Mesenteric fat pad (tissue), 1 donor: ENCODE measurements at regions not wholly inside any gene's neighbourhood (a gene's known extent, or its start where the extent isn't known, plus 50 kb on each side); places are given as distances from the start of the nearest gene placed in this dataset.

Experiments
- DNase-seq: peaks from one replicate; pipeline ENCODE4 v3.0.0-alpha.2; 2020; ENCODE audit warnings: low spot score
- donor health status: DM: yes; HTN: yes; CAD: no.

DNA sequence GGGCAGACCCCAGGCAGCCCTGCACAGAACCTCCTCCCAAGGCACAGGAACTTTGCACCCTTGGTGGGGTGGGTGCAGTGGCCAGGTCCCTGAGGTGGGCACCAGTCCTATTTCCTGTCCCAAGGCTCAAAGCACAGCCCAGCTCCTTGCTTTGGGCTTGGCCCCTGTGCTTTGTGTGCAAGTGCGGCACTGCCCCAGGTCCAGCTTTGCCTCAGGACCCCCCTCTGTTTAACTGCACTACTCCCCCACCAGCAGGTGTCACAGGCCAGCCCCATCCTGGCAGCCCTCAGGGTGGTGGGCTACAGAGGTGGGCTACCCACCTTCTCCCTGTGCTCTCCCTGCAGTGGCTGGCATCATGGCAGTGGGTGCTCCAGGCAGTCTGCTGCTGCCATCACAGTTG, 2469.0 kb downstream of the PCDH7 start:
- no peak for DNase-seq

DNA sequence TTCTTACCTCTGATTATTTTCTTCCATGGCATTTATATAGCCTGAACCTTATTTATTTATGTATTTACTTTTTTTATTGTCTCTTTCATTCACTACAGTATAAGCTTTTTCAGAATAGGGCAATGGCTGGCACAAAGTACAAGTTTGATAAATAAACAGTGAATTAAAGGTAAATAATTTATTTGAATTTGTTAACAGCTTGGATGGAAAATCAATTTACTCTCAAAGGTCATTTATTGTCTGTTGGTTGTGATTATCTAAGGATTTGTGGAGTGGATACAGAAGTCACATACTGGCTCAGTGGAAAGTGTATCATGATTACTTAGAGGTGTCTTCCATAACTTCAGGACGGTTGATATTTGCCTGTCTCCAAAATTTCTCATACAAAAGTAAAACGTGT, 2472.9 kb downstream of the PCDH7 start:
- no peak for DNase-seq

DNA sequence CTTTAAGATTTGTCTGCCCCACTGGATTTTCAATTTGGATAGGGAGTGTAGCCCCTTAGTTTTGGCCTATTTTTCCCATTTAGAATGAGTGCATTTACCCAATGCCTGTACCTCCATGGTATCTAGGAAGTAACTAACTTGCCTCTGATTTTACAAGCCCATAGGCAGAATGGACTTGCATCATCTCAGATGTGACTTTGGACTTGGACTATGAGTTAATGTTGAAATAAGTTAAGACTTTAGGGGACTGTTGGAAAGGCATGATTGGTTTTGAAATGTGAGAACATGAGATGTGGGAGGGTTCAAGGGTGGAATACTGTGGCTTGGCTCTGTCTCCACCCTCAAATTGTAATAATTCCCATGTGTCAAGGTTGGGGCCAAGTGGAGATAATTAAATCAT, 2480.2 kb downstream of the PCDH7 start:
- DNase-seq, result no peak

DNA sequence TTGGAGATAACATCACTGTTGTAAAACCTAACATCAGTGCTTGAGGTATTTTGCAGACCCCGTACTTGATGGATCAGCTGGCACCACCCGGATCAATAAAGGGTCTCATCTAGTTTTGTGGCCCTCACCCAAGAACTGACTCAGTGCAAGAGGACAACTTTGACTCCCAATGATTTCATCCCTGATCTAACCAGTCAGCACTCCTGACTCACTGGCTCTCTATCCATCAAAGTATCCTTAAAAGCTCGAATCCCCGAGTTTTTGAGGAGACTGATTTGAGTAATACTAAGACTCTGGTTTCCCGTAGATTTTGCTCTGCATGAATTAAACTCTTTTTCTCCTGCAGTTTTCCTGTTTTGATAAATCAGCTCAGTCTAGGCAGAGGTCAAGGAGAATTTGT, 2498.1 kb downstream of the PCDH7 start:
- DNase-seq, result no peak

DNA sequence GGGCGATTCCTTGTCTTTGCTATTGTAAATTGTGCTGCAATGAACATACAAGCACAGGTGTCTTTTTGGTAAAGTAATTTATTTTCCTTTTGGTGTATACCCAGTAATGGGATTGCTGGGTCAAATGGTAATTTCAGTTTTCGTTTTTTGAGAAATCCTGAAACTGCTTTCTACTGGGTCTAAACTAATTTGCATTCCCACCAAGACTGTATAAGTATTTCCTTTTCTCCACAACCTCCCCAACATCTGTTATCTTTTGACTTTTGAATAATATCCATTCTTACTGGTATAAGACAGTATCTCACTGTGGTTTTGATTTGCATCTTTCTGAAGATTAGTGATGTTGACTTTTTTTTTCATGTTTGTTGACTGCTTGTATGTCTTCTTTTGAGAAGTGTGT, 2506.0 kb downstream of the PCDH7 start:
- no peak for DNase-seq

DNA sequence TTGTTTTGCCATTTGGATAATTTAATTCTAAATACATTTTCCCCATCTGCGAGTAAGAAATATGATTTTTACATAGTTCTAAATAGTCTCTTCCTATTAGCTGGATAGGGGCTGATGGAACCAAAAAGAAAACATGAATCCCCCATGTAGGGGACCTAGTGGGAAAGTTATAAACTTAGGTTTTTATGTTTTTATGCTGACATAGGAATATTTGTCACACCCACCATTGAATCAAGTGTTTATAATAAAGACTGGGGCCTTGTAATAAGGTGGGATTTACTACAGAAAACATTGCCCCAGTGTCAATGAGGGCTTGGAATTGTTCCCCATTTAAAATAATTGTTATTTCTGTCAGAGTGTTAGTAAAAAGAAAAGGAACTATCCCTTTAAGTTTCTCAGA, 2506.6 kb downstream of the PCDH7 start:
- DNase-seq, result no peak

DNA sequence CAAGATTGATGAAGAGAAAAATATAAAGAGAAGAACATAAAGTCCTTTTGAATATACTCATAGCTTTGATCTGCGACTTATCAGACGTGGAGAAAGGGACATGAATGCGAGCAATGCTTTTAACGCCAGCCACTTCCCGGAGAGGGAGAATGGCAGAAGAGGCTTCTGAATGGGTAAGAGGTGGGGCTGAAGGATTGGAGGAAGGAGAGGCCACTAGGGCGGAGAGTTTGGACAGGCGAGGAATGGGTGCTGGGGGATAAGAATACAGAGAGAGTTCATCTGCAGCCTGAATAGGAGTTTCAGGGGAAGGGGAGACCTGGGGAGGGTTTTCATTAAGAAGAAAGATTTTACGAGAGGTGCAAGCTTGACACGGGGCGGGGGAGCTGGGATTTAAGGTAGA, 2534.9 kb downstream of the PCDH7 start:
- DNase-seq, result no peak

DNA sequence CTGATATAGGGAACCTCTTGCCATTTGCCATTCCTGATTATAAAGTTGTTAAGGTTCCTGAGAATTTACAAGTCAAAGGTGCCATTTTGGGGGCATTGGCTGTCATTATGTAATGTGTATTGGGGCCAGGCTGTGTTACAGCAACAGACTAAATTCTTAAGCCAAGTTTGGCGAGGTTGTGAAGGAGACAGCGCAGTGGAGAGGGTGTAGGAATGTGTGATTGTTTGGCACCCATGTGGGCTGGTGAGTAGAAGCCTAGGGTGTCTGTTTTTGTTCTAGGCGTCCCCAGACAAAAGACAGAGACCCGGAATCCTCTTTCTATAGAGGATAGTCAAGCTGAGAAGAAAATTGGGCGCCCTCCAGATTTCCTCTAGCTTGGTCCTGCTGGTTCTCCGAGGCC, 2535.3 kb downstream of the PCDH7 start:
- DNase-seq, result no peak

DNA sequence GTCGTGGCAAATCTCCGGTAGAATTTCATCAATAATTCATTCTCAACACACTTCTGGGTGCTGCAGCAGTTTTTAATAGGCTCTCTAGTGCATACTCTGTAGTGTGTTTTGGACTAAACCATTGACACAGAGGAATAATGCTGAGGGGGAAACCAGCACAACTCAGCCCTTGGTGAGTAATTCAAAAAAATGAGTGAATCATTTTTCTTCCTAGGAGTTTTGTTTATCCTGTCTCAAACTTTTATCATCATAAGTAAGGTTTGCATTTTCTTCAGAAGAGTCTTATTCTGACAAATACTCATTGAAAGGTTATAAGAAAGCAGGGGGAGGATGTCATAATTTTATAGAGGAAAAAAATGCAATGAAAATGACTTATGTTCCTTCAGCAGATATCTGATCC, 2542.7 kb downstream of the PCDH7 start:
- DNase-seq, result no peak

DNA sequence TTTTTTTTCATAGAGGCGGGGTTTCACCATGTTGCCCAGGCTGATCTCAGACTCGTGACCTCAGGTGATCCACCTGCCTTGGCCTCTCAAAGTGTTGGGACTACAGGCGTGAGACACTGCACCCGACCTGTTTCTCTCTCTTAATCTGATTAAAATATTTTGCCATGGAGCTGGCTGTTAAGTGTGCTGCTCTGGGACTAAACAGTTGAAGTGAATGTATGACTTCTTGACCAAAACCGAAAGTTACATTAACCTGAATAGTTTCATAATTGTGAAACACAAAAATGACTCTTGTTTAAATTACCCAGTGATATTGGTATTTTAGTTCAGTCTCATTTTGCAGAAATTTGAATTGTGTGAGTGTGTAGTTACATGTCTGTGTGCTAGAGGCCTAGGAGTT, 2548.6 kb downstream of the PCDH7 start:
- no peak for DNase-seq

DNA sequence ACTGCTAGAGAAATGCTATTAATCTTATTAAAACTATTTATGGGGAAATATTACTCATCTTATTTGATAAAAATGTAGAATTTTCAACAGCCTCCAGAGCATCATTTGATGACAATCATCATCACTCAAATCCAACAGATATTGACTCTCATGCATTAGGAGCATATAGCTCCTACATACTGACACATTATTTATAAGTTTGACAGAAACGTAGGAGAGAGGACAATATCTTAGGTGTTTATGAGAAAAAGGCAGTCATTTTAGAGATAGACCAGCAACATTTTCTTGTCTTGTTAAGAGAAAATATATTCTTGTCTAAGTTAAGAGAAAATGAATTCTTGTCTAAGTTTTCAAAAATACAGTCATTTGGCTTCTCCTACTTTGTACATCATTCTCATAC, 2550.2 kb downstream of the PCDH7 start:
- no peak for DNase-seq

DNA sequence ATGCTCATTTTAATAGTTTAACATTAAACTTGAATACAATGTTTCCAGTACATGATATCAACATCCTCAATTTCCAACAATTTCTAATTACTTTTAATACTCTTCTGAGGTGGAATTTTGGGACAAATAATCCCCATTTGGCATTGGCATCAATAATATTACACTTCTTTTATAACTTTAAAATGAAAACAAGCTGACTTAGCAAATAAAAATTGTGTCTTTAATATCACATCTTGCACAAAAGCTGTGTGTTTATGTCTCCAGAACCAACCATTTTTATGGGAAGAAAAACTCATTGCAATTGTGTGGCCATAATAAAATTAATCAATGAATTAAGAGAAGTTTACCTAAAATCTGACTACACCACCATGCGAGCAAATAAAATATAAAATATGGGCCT, 2552.6 kb downstream of the PCDH7 start:
- DNase-seq, result no peak

DNA sequence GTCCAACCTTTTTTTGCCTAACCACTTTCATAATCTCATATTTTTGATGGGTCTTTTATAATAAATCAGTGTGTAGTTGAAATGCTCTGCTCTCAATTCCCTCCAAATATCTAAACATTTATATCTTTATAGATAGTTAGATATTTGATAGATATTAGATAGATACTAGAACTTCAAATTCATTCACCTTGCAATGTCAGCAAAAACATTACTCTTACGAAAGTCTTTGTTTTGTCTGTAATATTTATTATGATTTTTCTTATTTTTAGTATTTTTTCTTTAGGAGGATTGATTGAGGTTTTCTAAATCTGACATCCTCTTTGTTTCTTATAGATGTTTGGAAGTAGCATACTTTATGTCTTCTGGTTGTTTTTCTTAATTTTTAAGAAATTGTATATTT, 2563.6 kb downstream of the PCDH7 start:
- DNase-seq, result no peak

DNA sequence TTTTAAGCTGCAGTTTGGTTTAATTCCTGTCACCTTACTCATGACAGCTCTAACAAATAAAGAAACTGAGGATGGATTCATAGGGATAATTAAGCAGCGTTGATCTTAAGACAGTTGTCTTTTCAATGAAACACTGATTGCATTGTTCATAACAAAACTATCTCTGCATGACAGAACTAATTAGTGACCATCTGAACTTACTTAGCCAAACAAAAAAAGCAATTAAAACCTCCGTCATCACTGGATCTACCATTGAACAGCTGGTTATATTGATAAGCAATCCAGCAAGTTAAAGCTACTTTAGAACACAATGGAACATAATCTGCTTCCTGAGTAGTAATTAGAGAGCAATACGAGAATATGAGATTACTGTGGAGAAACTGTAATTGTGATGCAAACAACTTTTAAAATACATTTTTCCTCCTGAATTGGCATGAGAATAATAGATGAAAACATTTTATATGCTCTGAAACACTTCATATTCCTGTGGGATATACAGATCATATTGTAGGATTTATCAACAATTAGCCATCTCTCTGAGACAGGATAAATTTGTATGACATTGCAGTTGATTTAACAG, 2576.8 kb downstream of the PCDH7 start:
- no peak for DNase-seq

DNA sequence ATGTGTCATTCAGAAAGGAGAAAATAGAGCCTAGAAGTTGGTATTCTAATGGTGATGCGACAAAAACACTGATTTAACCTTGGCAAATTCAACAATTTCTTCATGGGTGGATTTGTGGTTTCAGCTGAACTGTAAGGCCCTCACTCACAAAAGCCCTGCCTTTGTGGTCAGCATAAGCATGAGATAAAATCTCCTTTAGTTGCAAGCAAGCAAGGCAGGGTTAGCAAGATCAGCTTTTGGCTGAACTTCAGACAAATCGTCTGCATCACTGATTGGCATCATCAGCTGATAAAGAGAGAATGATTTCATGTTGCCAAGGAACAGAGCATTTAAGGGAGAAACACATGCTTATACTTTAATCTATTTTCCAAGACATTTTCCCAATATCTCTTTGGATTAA, 2582.2 kb downstream of the PCDH7 start:
- DNase-seq, result no peak

DNA sequence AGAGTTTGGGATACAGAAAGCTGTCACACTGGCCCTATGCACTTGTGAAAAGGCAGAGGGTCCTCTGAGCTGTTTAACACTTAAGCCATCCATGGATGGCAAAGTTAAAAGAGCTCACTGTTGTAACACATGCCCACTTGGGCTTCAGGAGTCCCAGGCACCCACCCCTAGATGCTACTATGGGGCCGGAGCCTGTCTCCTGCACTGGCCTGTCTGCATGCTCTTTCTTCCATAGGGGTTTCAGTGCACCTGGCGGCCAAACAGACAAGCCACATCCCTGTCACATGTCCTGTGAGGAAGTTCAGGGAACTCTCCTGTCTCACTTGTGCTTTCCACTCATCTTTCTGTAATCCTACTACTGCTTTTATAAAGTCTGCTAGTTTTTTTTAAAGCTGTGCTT, 2586.0 kb downstream of the PCDH7 start:
- DNase-seq, result no peak

DNA sequence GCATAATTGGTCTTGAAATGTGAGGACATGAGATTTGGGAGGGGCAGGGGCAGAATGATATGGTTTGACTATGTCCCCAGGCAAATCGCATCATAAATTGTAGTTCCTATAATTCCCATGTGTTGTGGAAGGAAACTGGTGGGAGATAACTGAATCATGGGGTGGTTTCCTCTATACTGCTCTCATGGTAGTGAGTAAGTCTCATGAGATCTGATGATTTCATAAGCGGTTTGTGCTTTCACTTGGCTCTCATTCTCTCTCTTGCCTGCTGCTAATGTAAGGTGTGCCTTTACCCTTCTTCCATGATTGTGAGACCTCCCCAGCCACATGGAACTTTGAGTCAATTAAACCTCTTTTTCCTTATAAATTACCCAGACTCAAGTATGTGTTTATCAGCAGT, 2595.9 kb downstream of the PCDH7 start:
- no peak for DNase-seq

DNA sequence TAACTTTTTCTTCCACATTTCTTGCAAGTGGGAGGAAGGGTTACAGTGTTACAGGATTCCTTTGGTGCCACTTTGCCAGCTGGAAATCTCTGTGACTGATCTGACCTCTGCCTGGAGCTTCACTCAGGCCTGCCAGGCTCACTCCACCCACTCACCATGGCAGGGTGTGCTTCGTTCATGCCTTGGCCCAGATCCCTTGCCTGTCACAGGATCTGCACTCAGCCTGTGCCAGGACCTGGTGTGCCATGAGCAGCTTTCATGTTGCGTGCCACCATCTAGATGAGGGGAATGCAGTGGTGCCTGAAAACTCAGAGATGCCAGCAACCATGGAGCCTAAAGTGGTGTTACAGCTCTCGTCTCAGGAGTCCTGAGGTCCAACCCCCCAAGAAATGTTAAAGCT, 2596.4 kb downstream of the PCDH7 start:
- no peak for DNase-seq

DNA sequence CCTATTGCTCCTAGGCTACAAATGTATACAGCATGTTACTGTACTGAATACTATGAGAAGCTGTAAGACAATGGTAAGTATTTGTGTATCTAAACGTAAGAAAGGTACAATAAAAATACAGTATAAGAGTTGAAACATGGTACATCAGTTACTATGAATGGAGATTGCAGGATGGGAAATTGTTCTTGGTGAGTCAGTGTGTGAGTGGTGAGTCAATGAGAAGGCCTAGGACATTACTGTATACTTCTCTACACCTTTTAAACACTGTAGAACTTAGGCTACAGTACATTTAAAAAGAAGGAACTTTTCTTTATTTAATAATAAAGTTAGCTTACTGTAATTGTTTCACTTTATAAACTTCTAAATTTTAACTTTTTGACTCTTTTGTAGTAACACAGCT, 2603.2 kb downstream of the PCDH7 start:
- DNase-seq, result no peak

DNA sequence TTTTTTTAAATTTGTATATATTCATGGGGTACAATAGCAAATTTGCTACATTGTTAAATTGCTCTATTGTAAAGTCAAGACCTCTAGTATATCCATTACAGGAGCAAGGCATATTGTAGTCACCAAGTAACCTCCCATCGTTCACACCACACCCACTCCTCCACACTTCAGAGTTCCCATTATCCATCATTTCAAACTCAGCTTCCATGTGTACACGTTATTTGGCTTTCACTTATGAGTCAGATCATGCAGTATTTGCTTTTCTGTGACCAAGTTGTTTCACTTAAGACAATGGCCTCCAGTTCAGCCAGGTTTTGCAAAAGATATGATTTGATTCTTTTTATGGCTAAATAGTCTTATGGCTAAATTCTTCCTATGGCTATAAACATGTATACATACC, 2614.2 kb downstream of the PCDH7 start:
- no peak for DNase-seq

DNA sequence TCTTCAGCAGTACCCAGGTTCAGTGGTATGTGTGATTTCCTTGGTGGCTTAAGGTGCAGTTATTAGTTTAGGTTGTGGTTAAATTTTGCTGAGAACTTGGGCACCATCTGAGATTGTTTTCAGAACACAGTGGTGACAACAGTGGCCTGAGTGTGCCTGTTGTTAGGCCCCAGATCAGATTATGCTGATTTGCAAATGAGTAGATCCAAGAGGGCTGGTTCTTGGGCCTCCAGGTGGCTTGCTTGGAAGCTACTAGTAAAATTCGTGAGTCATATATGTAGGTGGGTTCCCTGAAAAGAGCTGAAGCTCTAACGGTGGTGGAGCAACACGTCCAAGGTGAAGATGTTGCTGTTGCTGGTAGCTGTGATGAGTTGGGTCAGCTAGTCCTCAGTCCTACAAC, 2619.6 kb downstream of the PCDH7 start:
- no peak for DNase-seq

DNA sequence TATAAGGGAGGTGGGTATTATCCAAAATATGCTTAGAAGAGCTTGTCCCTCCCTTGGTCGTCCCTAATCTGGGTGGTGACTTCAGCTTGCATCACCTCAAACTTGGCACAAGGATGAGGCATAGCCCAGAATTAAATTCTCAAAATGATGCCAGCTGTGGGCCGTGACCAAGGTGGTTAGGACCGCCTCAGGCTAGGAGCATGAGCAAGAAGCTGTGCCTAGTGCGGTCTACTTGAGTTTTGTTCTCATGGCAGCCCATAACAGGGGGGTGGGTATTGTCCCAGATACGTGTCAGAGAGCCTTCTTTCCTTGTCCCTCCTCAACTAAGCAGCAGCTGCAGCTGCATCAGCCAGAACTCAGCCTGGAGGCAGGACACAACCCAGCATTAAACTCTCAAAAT, 2620.0 kb downstream of the PCDH7 start:
- no peak for DNase-seq

DNA sequence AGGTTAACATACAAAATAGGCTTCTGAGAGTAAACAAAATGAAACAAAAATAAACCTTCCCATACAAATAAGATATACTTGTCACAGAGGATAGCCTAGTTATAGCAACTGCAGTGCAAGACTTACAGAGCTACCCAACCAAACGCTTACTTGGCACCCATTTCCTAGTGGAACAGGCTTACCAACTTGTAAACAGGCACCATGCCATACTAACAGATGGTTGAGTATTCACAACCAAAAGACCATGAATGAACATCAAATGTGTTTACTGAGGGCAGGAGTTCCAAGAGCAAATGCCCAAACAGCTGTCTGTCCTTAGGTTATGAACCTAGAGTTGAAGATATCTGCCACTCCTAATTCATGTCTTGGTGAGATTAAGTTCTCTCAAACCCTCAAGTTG, 2629.2 kb downstream of the PCDH7 start:
- DNase-seq, result no peak

DNA sequence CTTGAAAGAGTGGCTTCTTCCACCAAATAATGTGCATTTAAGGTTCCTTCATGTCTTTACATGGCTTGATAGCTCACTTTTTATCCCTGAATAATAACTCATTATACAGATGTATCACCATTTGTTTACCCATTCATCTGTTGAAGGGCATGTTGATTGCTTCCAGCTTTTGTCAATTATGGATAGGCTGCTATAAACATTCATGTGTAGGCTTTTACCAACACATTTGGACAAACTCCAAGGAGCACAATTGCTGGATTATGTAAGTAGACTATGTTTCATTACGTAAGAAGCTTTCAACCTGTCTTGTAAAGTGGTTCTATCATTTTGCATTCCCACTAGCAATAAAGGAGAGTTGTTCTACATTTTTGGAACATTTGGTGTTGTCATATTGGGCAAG, 2637.0 kb downstream of the PCDH7 start:
- DNase-seq, result no peak
